ENCODE measurements at regions not wholly inside any gene's neighbourhood (a gene's known extent, or its start where the extent isn't known, plus 50 kb on each side); places are given as distances from the start of the nearest gene placed in this dataset.

GRCh38 chr20:24784607-24785006, 164.5 kb upstream of the CST7 start:
- H3K4me3 ChIP-seq (replicated peaks; ENCODE audit: low read depth, low read length): no peak overlapping the region
- TF ChIP-seq CTCF (IDR thresholded peaks at IDR 0.05; ENCODE audit: low read depth, low read length, missing control alignments): no peak
- DNase-seq (ENCODE audit: extremely low read depth, low read depth): no peak

- H3K4me3 ChIP-seq (replicated peaks; ENCODE audit: low read depth, low read length): no peak overlapping the region
- no peak for TF ChIP-seq CTCF (IDR thresholded peaks at IDR 0.05; ENCODE audit: low read depth, low read length, missing control alignments)
- DNase-seq (ENCODE audit: extremely low read depth, low read depth): no peak
Measured at GRCh38 chr20:24785141-24786110, 163.6 kb upstream of the CST7 start.

- DNase-seq (ENCODE audit: extremely low read depth, low read depth): no peak
- TF ChIP-seq CTCF (IDR thresholded peaks at IDR 0.05; ENCODE audit: low read depth, low read length, missing control alignments): no peak
- H3K4me3 ChIP-seq (replicated peaks; ENCODE audit: low read depth, low read length): no peak overlapping the region
Measured at GRCh38 chr20:24786111-24786495, 163.0 kb upstream of the CST7 start.

- TF ChIP-seq CTCF (IDR thresholded peaks at IDR 0.05; ENCODE audit: low read depth, low read length, missing control alignments): no peak
- no peak for DNase-seq (ENCODE audit: extremely low read depth, low read depth)
- no peak overlapping the region for H3K4me3 ChIP-seq (replicated peaks; ENCODE audit: low read depth, low read length)
Measured at GRCh38 chr20:24786646-24787045, 162.4 kb upstream of the CST7 start.

- no peak for TF ChIP-seq CTCF (IDR thresholded peaks at IDR 0.05; ENCODE audit: low read depth, low read length, missing control alignments)
- no peak for DNase-seq (ENCODE audit: extremely low read depth, low read depth)
- H3K4me3 ChIP-seq (replicated peaks; ENCODE audit: low read depth, low read length): no peak overlapping the region
Measured at GRCh38 chr20:24787071-24787470, 162.0 kb upstream of the CST7 start.

- no peak overlapping the region for H3K4me3 ChIP-seq (replicated peaks; ENCODE audit: low read depth, low read length)
- DNase-seq (ENCODE audit: extremely low read depth, low read depth): no peak
- TF ChIP-seq CTCF (IDR thresholded peaks at IDR 0.05; ENCODE audit: low read depth, low read length, missing control alignments): no peak
Measured at GRCh38 chr20:24787621-24788020, 161.4 kb upstream of the CST7 start.

Data from HFF-Myc (cell line).